ENCODE measurements at regions not wholly inside any gene's neighbourhood (a gene's known extent, or its start where the extent isn't known, plus 50 kb on each side); places are given as distances from the start of the nearest gene placed in this dataset.

GRCh38 chr4:12573716-12574115, 910.4 kb downstream of the RAB28 start:
- TF ChIP-seq SUZ12 (IDR thresholded peaks at IDR 0.05; ENCODE audit: extremely low read depth, insufficient read depth, insufficient read length), result no peak
- no peaks in the 10 kb centered on the region for H3K9me3 ChIP-seq (ENCODE audit: insufficient read depth, low read length)
- H3K4me1 ChIP-seq (ENCODE audit: insufficient read depth, insufficient read length), result no peaks in the 10 kb centered on the region
- no peak overlapping the region for H3K4me3 ChIP-seq (ENCODE audit: insufficient read length, low read depth)
- H3K9ac ChIP-seq (ENCODE audit: insufficient read length, low read depth), result no peak overlapping the region
- DNase-seq (ENCODE audit: low read depth, low spot score), result no peak
- no peaks in the 10 kb centered on the region for H3K36me3 ChIP-seq (ENCODE audit: insufficient read depth, insufficient read length, low read length)
- no peaks in the 10 kb centered on the region for H3K27me3 ChIP-seq (ENCODE audit: insufficient read depth, insufficient read length)

GRCh38 chr4:12562476-12563140, 921.5 kb downstream of the RAB28 start:
- Histone ChIP-seq H3K9ac (ENCODE audit: insufficient read length, low read depth) (no peak overlapping the region), H3K36me3 (ENCODE audit: insufficient read depth, insufficient read length, low read length) (no peaks in the 10 kb centered on the region), H3K4me1 (ENCODE audit: insufficient read depth, insufficient read length) (no peaks in the 10 kb centered on the region), H3K4me3 (ENCODE audit: insufficient read length, low read depth) (no peak overlapping the region), H3K27me3 (ENCODE audit: insufficient read depth, insufficient read length) (no peaks in the 10 kb centered on the region), H3K9me3 (ENCODE audit: insufficient read depth, low read length) (no peaks in the 10 kb centered on the region)
- no peak for TF ChIP-seq ZNF274 (IDR thresholded peaks at IDR 0.05; ENCODE audit: low read depth, low read length)
- no peak for TF ChIP-seq YY1 (IDR thresholded peaks at IDR 0.05; ENCODE audit: insufficient read depth, insufficient read length)
- TF ChIP-seq SUZ12 (IDR thresholded peaks at IDR 0.05; ENCODE audit: extremely low read depth, insufficient read depth, insufficient read length), result no peak
- no peak for DNase-seq (ENCODE audit: low read depth, low spot score)

DNA sequence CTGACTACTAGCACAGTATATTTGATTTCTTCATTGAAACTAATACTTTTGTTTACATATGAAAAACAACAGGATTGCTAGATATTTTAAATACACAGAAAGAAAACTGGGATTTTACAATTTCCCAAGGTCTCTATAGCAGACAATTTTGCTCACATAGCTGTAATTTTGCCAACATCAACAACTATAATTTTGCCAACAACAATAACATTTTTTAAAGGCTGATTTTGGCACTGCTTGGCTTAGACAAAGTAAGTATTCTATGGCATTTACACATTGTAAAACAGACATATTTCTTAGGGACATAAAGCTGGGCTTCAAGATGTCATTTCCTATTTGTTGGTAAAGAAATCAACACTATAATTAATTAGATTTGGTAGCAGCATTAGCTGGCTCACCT, 922.1 kb downstream of the RAB28 start:
- no peak for DNase-seq (ENCODE audit: low read depth, low spot score)
- H3K4me3 ChIP-seq (ENCODE audit: insufficient read length, low read depth), result no peak overlapping the region
- no peaks in the 10 kb centered on the region for H3K4me1 ChIP-seq (ENCODE audit: insufficient read depth, insufficient read length)
- no peak overlapping the region for H3K9ac ChIP-seq (ENCODE audit: insufficient read length, low read depth)
- TF ChIP-seq YY1 (IDR thresholded peaks at IDR 0.05; ENCODE audit: insufficient read depth, insufficient read length) (no peak), SUZ12 (IDR thresholded peaks at IDR 0.05; ENCODE audit: extremely low read depth, insufficient read depth, insufficient read length) (no peak), ZNF274 (IDR thresholded peaks at IDR 0.05; ENCODE audit: low read depth, low read length) (no peak)
- no peaks in the 10 kb centered on the region for H3K27me3 ChIP-seq (ENCODE audit: insufficient read depth, insufficient read length)
- H3K36me3 ChIP-seq (ENCODE audit: insufficient read depth, insufficient read length, low read length), result no peaks in the 10 kb centered on the region
- no peaks in the 10 kb centered on the region for H3K9me3 ChIP-seq (ENCODE audit: insufficient read depth, low read length)

DNA sequence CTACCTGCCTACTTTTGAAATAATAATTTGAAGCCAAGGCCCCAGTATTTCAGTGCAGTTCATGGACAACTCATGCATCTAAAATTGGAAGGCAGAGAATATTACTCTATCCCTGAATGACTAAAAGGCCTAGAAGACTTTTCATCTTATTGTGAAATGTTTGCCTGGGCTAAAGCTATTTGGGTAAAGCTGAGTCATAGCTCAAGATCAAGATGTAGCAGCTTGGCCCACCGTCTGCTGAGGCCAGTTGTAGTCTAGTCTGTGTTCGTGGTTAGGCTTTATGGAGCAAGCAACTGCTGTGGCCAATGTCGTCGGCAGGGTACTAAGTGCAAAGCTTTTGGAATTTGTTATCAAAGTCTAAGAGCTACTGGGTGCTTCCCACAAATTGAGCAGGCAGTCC, 929.1 kb downstream of the RAB28 start:
- Histone ChIP-seq H3K4me1 (ENCODE audit: insufficient read depth, insufficient read length) (no peaks in the 10 kb centered on the region), H3K4me3 (ENCODE audit: insufficient read length, low read depth) (no peak overlapping the region), H3K9ac (ENCODE audit: insufficient read length, low read depth) (no peak overlapping the region), H3K36me3 (ENCODE audit: insufficient read depth, insufficient read length, low read length) (no peaks in the 10 kb centered on the region), H3K27me3 (ENCODE audit: insufficient read depth, insufficient read length) (no peaks in the 10 kb centered on the region), H3K9me3 (ENCODE audit: insufficient read depth, low read length) (peaks cover 11% of the 10 kb centered on the region; the same call in 1 of the 2 replicates)
- no peak for DNase-seq (ENCODE audit: low read depth, low spot score)
- TF ChIP-seq ZNF274 (IDR thresholded peaks at IDR 0.05; ENCODE audit: low read depth, low read length) (no peak), SUZ12 (IDR thresholded peaks at IDR 0.05; ENCODE audit: extremely low read depth, insufficient read depth, insufficient read length) (no peak), YY1 (IDR thresholded peaks at IDR 0.05; ENCODE audit: insufficient read depth, insufficient read length) (no peak)

DNA sequence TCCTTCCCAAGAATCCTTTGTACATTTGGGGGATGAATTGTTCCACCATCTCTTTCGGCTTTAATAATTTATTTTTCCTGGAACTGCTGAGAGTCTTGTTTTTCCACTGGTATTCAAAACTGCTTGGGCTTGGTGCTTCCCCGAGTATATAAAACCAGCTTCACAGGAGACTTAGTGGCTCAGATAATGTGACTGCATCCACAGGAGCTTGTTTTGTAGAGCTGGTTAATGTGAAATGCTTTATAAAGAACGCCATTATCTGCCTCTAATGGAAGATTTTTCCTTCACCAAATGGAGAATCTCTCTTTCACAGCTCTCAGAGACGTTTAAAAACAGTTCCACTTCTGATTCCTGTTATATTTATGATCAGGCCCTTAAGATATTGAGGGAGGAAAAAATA, 935.5 kb downstream of the RAB28 start:
- Histone ChIP-seq H3K4me1 (ENCODE audit: insufficient read depth, insufficient read length) (no peaks in the 10 kb centered on the region), H3K9me3 (ENCODE audit: insufficient read depth, low read length) (peaks cover 11% of the 10 kb centered on the region; the same call in 1 of the 2 replicates), H3K36me3 (ENCODE audit: insufficient read depth, insufficient read length, low read length) (no peaks in the 10 kb centered on the region), H3K27me3 (ENCODE audit: insufficient read depth, insufficient read length) (no peaks in the 10 kb centered on the region), H3K4me3 (ENCODE audit: insufficient read length, low read depth) (no peak overlapping the region), H3K9ac (ENCODE audit: insufficient read length, low read depth) (no peak overlapping the region)
- TF ChIP-seq SUZ12 (IDR thresholded peaks at IDR 0.05; ENCODE audit: extremely low read depth, insufficient read depth, insufficient read length) (no peak), YY1 (IDR thresholded peaks at IDR 0.05; ENCODE audit: insufficient read depth, insufficient read length) (no peak), ZNF274 (IDR thresholded peaks at IDR 0.05; ENCODE audit: low read depth, low read length) (no peak)
- no peak for DNase-seq (ENCODE audit: low read depth, low spot score)

- H3K27me3 ChIP-seq (ENCODE audit: insufficient read depth, insufficient read length), result no peaks in the 10 kb centered on the region
- no peak overlapping the region for H3K9ac ChIP-seq (ENCODE audit: insufficient read length, low read depth)
- no peak overlapping the region for H3K4me3 ChIP-seq (ENCODE audit: insufficient read length, low read depth)
- H3K36me3 ChIP-seq (ENCODE audit: insufficient read depth, insufficient read length, low read length), result no peaks in the 10 kb centered on the region
- DNase-seq (ENCODE audit: low read depth, low spot score), result no peak
- no peak for TF ChIP-seq ZNF274 (IDR thresholded peaks at IDR 0.05; ENCODE audit: low read depth, low read length)
- no peak for TF ChIP-seq YY1 (IDR thresholded peaks at IDR 0.05; ENCODE audit: insufficient read depth, insufficient read length)
- no peak for TF ChIP-seq SUZ12 (IDR thresholded peaks at IDR 0.05; ENCODE audit: extremely low read depth, insufficient read depth, insufficient read length)
- H3K4me1 ChIP-seq (ENCODE audit: insufficient read depth, insufficient read length), result no peaks in the 10 kb centered on the region
- peaks cover 6% of the 10 kb centered on the region; the same call in 1 of the 2 replicates for H3K9me3 ChIP-seq (ENCODE audit: insufficient read depth, low read length)
Observed at GRCh38 chr4:12545812-12546211, 938.3 kb downstream of the RAB28 start.

DNA sequence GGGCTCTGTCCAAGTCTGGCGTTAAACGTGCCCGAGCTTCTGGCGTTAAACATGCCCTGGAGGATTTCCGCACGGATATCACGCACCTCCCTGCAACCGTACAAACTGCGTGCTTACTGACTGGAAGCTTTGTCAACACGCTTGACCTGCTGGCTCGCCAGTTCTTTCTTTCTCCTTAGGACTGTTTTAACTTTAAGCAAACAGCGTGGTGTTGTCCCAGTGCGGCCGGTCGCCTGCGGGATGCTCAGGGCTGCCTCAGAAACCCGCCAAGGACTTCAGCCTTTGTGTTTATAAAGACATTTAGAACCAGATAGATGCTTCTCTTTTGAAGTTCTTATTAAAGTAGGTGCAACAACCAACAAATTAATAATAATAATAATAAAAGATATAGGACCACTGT, 946.0 kb downstream of the RAB28 start:
- no peaks in the 10 kb centered on the region for H3K9me3 ChIP-seq (ENCODE audit: insufficient read depth, low read length)
- no peak overlapping the region for H3K9ac ChIP-seq (ENCODE audit: insufficient read length, low read depth)
- no peaks in the 10 kb centered on the region for H3K36me3 ChIP-seq (ENCODE audit: insufficient read depth, insufficient read length, low read length)
- no peaks in the 10 kb centered on the region for H3K4me1 ChIP-seq (ENCODE audit: insufficient read depth, insufficient read length)
- no peak for DNase-seq (ENCODE audit: low read depth, low spot score)
- H3K4me3 ChIP-seq (ENCODE audit: insufficient read length, low read depth), result no peak overlapping the region
- TF ChIP-seq ZNF274 (IDR thresholded peaks at IDR 0.05; ENCODE audit: low read depth, low read length) (no peak), SUZ12 (IDR thresholded peaks at IDR 0.05; ENCODE audit: extremely low read depth, insufficient read depth, insufficient read length) (no peak), YY1 (IDR thresholded peaks at IDR 0.05; ENCODE audit: insufficient read depth, insufficient read length) (no peak)
- H3K27me3 ChIP-seq (ENCODE audit: insufficient read depth, insufficient read length), result no peaks in the 10 kb centered on the region

All from NT2/D1 (cell line).